ENCODE measurements at regions not wholly inside any gene's neighbourhood (a gene's known extent, or its start where the extent isn't known, plus 50 kb on each side); places are given as distances from the start of the nearest gene placed in this dataset.

DNA sequence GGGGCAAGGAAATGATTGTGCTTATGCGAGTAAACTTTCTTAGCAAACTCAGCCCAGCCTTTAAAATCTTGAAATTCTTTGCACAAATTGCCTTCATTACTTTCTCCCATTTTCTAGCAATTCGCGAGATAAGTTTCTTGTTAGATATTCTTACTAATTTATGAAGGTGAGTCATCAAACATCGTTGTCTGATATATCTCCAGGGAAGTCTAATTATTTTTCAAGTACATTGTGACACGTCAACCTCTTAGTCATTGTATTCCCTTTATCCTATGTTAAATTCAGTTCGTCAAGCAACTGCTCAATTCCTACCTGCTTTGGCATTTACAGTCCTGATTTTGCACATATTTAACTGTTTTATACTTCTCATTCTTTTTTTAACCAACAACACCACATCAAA, 854.5 kb upstream of the CRIM1 start:
- TF ChIP-seq, protein P1, sequence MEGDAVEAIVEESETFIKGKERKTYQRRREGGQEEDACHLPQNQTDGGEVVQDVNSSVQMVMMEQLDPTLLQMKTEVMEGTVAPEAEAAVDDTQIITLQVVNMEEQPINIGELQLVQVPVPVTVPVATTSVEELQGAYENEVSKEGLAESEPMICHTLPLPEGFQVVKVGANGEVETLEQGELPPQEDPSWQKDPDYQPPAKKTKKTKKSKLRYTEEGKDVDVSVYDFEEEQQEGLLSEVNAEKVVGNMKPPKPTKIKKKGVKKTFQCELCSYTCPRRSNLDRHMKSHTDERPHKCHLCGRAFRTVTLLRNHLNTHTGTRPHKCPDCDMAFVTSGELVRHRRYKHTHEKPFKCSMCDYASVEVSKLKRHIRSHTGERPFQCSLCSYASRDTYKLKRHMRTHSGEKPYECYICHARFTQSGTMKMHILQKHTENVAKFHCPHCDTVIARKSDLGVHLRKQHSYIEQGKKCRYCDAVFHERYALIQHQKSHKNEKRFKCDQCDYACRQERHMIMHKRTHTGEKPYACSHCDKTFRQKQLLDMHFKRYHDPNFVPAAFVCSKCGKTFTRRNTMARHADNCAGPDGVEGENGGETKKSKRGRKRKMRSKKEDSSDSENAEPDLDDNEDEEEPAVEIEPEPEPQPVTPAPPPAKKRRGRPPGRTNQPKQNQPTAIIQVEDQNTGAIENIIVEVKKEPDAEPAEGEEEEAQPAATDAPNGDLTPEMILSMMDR (IDR thresholded peaks at IDR 0.05), result no peak
- no peak for TF ChIP-seq EZH2 (IDR thresholded peaks at IDR 0.05)
- no peak for TF ChIP-seq EZH2phosphoT487 (IDR thresholded peaks at IDR 0.05)

All from neural progenitor cell (in vitro differentiated cells).